Neuronal stem cell (in vitro differentiated cells): ENCODE measurements at regions not wholly inside any gene's neighbourhood (a gene's known extent, or its start where the extent isn't known, plus 50 kb on each side); places are given as distances from the start of the nearest gene placed in this dataset.

Source experiments
- DNase-seq: peaks from one replicate; pipeline ENCODE4 v3.0.0-alpha.2; 2013; ENCODE audit warnings: low spot score
- H2AFZ ChIP-seq: one replicate; pipeline ENCODE4 v1.6.1; 2013; ENCODE audit warnings: mild to moderate bottlenecking, low read length, inconsistent platforms
- H2AK5ac ChIP-seq: 2 replicates; pipeline ENCODE4 v1.6.1; 2013; ENCODE audit warnings: low read depth, mild to moderate bottlenecking, inconsistent platforms, low read length, moderate library complexity, mixed read lengths
- H2BK120ac ChIP-seq: 2 replicates; pipeline ENCODE4 v1.6.1; 2013; ENCODE audit warnings: low read depth, mild to moderate bottlenecking, inconsistent platforms, low read length, moderate library complexity, mixed read lengths
- H2BK12ac ChIP-seq: one replicate; pipeline ENCODE4 v1.6.1; 2013; ENCODE audit warnings: low read length, inconsistent platforms
- H2BK15ac ChIP-seq: 2 replicates; pipeline ENCODE4 v1.6.1; 2013; ENCODE audit warnings: mild to moderate bottlenecking, low read length, inconsistent platforms, mixed read lengths
- H2BK5ac ChIP-seq: one replicate; pipeline ENCODE4 v1.6.1; 2013; ENCODE audit warnings: inconsistent platforms, mild to moderate bottlenecking, low read length, moderate library complexity
- H3K14ac ChIP-seq: one replicate; pipeline ENCODE4 v1.6.1; 2013; ENCODE audit warnings: low read length, inconsistent platforms
- H3K18ac ChIP-seq: 2 replicates; pipeline ENCODE4 v1.6.1; 2013; ENCODE audit warnings: low read length, inconsistent platforms
- H3K23ac ChIP-seq: 2 replicates; pipeline ENCODE4 v1.6.1; 2013; ENCODE audit warnings: low read depth, mild to moderate bottlenecking, mixed read lengths, low read length, inconsistent platforms; ENCODE audit not compliant: poor library complexity
- H3K27ac ChIP-seq: replicated peaks from 3 replicates; pipeline ENCODE4 v1.5.1; 2013; ENCODE audit warnings: low read length, inconsistent platforms
- H3K27me3 ChIP-seq, 3 experiments: 2 replicates each; pipeline ENCODE4 v1.6.1; 2013; ENCODE audit warnings: low read length in 3 of 3, mild to moderate bottlenecking in 2 of 3, inconsistent platforms in 1 of 3, low read depth in 1 of 3, mixed read lengths in 1 of 3, moderate library complexity in 1 of 3; ENCODE audit not compliant: control insufficient read depth in 3 of 3, insufficient read depth in 3 of 3
- H3K36me3 ChIP-seq, 2 donors: replicated peaks in 1 of 2; 2 replicates each; pipeline ENCODE4 v1.6.1; 2013; ENCODE audit warnings: low read length in 2 of 2; ENCODE audit not compliant: control insufficient read depth in 2 of 2, insufficient read depth in 2 of 2
- H3K4ac ChIP-seq: 2 replicates; pipeline ENCODE4 v1.6.1; 2013; ENCODE audit warnings: inconsistent platforms, mild to moderate bottlenecking, low read length, moderate library complexity
- H3K4me1 ChIP-seq, 2 donors: 1 replicate in 1 of 2; 2 replicates in 1 of 2; pipeline ENCODE4 v1.6.1; 2013; ENCODE audit warnings: low read length in 2 of 2, low read depth in 1 of 2; ENCODE audit not compliant: control insufficient read depth in 2 of 2, insufficient read depth in 1 of 2
- H3K4me2 ChIP-seq: one replicate; pipeline ENCODE4 v1.6.1; 2013; ENCODE audit warnings: mild to moderate bottlenecking, low read length, inconsistent platforms; ENCODE audit not compliant: insufficient read depth, poor library complexity, severe bottlenecking
- H3K4me3 ChIP-seq, 2 donors: 2 replicates each; pipeline ENCODE4 v1.5.1; 2013; ENCODE audit warnings: low read length in 2 of 2, mild to moderate bottlenecking in 2 of 2, inconsistent platforms in 1 of 2, moderate library complexity in 1 of 2
- H3K79me1 ChIP-seq: one replicate; pipeline ENCODE4 v1.6.1; 2013; ENCODE audit warnings: low read depth, mild to moderate bottlenecking, inconsistent platforms, low read length, moderate library complexity
- H3K9ac ChIP-seq: one replicate; pipeline ENCODE4 v1.6.1; 2013; ENCODE audit warnings: mild to moderate bottlenecking, low read depth, low read length, inconsistent platforms; ENCODE audit not compliant: poor library complexity
- H3K9me3 ChIP-seq, 2 donors: replicated peaks in 1 of 2; 2 replicates each; pipeline versions ENCODE3 to v1.6.1; 2013; ENCODE audit warnings: low read length in 2 of 2, mild to moderate bottlenecking in 2 of 2, inconsistent platforms in 1 of 2, low read depth in 1 of 2, mixed read lengths in 1 of 2, moderate library complexity in 1 of 2; ENCODE audit not compliant: control insufficient read depth in 2 of 2, insufficient read depth in 1 of 2
- H4K8ac ChIP-seq: one replicate; pipeline ENCODE4 v1.6.1; 2013; ENCODE audit warnings: low read depth, mild to moderate bottlenecking, inconsistent platforms, low read length, moderate library complexity
- H4K91ac ChIP-seq: one replicate; pipeline ENCODE4 v1.6.1; 2013; ENCODE audit warnings: low read length, low read depth, mild to moderate bottlenecking, inconsistent platforms; ENCODE audit not compliant: poor library complexity
- WGBS, 2 donors: extraction: QIAGEN DNeasy Blood & Tissue Kit; methylation state at CpG; one replicate each; pipeline ENCODE4 v1.1.7; 2013; ENCODE audit warnings: missing lambda C conversion rate in 2 of 2, mixed read lengths in 1 of 2; ENCODE audit not compliant: insufficient read length in 2 of 2, insufficient replicate concordance in 1 of 2; ENCODE audit errors: extremely low coverage in 2 of 2; 5-methylcytosine and 5-hydroxymethylcytosine counted together

DNA sequence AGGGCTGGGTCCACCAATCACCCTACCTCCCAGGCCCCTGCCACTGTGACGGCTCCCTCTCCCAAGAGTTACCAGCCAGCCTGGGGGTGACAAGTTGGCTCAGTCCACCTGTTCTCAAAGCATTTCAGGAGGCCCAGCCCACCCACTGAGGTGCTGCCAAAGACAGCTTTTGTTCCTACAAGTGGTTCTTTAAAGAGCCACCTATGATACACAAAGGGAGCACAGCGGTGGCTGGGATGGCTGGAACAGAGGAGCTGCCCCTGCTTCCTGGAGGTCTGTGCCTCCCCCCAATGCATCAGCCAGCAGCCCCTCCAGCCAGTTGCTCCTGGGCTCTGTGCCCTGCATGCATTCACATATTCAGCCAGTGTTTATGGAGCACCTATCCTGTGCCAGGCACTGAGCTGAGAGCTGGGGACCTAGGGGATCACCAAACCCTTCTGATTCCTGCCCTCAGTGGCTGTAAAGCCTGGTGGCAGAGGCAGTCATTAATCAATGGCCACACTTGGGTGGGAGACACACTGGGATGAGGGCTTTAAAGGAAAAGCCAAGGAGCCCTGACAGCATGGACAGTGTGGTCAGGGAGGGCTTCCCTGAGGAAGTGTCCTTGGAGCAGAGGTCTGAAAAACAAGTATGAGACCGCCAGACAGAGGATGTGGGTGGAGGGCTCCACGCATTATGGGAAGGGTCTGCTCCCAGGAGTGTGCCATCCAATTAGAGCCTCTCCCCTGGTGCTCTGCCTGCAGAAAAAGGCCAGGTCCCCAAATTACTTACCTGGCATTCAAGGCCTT lies 107.1 kb upstream of the LINGO1 start:
- Histone ChIP-seq H4K91ac (no peak overlapping the region), H2BK12ac (no peak overlapping the region), H2AK5ac (no peak overlapping the region), H3K4me2 (no peak overlapping the region), H4K8ac (no peak overlapping the region), H2AFZ (no peak overlapping the region), H2BK5ac (peak overlapping the region; percentile 40), H3K4ac (no peak overlapping the region), H3K27me3 (peaks cover 0 to 66% (median 8%) of the 10 kb centered on the region in 3 experiments), H3K14ac (no peak overlapping the region), H3K27ac (no peak overlapping the region), H3K79me1 (no peaks in the 10 kb centered on the region), H3K9me3 (peaks cover 0 to 2% of the 10 kb centered on the region in 2 donors), H3K9ac (no peak overlapping the region), H3K36me3 (no peaks in the 10 kb centered on the region), H3K18ac (peak overlapping the region; percentile 79), H3K4me1 (peaks cover 8 to 12% of the 10 kb centered on the region in 2 donors), H2BK120ac (no peak overlapping the region), H3K23ac (peak overlapping the region; percentile 51), H3K4me3 (no peak overlapping the region), H2BK15ac (no peak overlapping the region)
- peak; percentile 50 for DNase-seq
- no CpG with 5 or more reads among the region's 4 CpGs for WGBS, 2 donors

DNA sequence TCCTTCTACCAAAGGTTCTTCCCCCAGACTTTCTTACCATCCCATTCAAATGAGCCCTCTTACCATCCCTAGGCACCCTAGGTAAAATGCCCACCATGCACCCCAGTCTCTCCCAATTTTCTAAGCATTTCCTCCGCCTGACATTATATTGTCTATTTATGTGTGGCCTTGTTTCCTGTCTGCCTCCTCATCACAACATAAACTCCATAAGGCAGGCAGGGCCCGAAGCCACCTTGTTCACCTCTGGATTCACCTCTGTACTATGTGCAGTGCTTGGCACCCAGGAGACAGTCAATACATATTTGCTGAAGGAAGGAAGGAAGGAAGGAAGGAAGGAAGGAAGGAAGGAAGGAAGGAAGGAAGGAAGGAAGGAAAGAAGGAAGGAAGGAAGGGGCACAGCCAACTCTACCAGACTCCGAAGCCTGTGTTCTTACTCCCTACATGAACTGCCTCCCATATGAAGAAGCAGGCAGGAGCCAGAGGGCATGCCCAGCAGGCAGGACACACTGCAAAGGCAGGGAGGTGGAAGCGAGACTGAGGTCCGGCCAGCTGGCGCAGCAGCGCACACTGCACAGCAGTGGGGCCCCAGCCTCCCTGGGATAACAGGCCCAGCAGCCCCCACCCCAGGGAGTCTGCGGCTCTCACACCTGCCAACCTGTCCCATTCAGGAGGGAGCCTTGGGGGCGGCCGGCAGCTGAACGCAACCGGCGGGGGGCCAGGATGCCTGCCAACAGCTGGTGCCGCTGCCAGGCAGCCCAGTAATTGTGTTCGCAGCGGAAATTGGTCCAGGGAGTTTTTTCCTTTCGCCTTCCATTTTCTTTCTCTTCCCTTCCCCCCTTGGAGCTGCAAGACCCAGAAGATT lies 106.0 kb upstream of the LINGO1 start:
- peak overlapping the region; percentile 66 for H3K18ac ChIP-seq
- no peak overlapping the region for H3K4me3 ChIP-seq
- no peaks in the 10 kb centered on the region for H3K36me3 ChIP-seq
- no peak overlapping the region for H3K9ac ChIP-seq
- H3K23ac ChIP-seq = no peak overlapping the region
- H2AK5ac ChIP-seq = no peak overlapping the region
- DNase-seq = no peak
- H3K14ac ChIP-seq = no peak overlapping the region
- peaks cover 0 to 72% (median 8%) of the 10 kb centered on the region in 3 experiments for H3K27me3 ChIP-seq
- H3K27ac ChIP-seq = no peak overlapping the region
- H2BK5ac ChIP-seq = no peak overlapping the region
- peaks cover 8 to 12% of the 10 kb centered on the region in 2 donors for H3K4me1 ChIP-seq
- H2AFZ ChIP-seq = no peak overlapping the region
- H3K4ac ChIP-seq = no peak overlapping the region
- peak overlapping the region; percentile 34 for H3K4me2 ChIP-seq
- H2BK12ac ChIP-seq = no peak overlapping the region
- no peak overlapping the region for H2BK120ac ChIP-seq
- WGBS, 2 donors = no CpG with 5 or more reads among the region's 17 CpGs
- peaks cover 0 to 2% of the 10 kb centered on the region in 2 donors for H3K9me3 ChIP-seq
- no peak overlapping the region for H2BK15ac ChIP-seq
- no peak overlapping the region for H4K8ac ChIP-seq
- H4K91ac ChIP-seq = no peak overlapping the region
- no peaks in the 10 kb centered on the region for H3K79me1 ChIP-seq

DNA sequence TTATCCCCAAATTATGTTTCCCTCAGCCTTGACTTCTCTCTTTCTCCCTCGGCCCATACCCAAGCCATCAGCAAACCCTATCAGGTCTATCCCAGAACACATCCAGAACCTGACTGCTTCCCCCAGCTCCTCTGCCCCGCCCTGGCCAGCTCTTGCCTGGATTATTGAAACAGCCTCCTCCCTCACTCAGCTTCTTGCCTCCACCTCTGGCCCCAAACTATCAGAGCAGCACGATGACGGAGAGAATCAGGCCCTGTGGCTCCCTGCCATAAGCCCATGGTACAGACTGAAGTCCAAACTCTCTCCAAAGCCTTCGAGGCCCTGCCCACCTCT lies 105.3 kb upstream of the LINGO1 start:
- Histone ChIP-seq H3K4me2 (no peak overlapping the region), H3K23ac (no peak overlapping the region), H2BK5ac (no peak overlapping the region), H3K4me1 (peaks cover 8 to 12% of the 10 kb centered on the region in 2 donors), H2AFZ (no peak overlapping the region), H3K36me3 (no peaks in the 10 kb centered on the region), H3K9me3 (peaks cover 0 to 2% of the 10 kb centered on the region in 2 donors), H3K27ac (no peak overlapping the region), H2AK5ac (peak overlapping the region; percentile 12), H3K4ac (no peak overlapping the region), H3K18ac (peak overlapping the region; percentile 36), H2BK120ac (no peak overlapping the region), H3K79me1 (no peaks in the 10 kb centered on the region), H2BK12ac (no peak overlapping the region), H3K4me3 (no peak overlapping the region), H3K9ac (peak overlapping the region; percentile 63), H4K91ac (no peak overlapping the region), H3K14ac (no peak overlapping the region), H3K27me3 (peaks cover 0 to 77% (median 7%) of the 10 kb centered on the region in 3 experiments), H2BK15ac (peak overlapping the region; percentile 50), H4K8ac (no peak overlapping the region)
- no peak for DNase-seq
- no CpG with 5 or more reads among the region's 5 CpGs for WGBS, 2 donors
